Nephron progenitor cell (in vitro differentiated cells): ENCODE measurements at regions not wholly inside any gene's neighbourhood (a gene's known extent, or its start where the extent isn't known, plus 50 kb on each side); places are given as distances from the start of the nearest gene placed in this dataset.

Source experiments
- DNase-seq: peaks from one replicate; pipeline ENCODE4 v3.0.0; 2021
- H3K27ac Mint-ChIP-seq: 2 replicates; pipeline ENCODE4 v1.8.0; 2021; ENCODE audit warnings: mild to moderate bottlenecking, moderate library complexity, mixed read lengths
- H3K27me3 Mint-ChIP-seq: 2 replicates; pipeline ENCODE4 v1.8.0; 2021; ENCODE audit warnings: mild to moderate bottlenecking, low read depth, mixed read lengths; ENCODE audit not compliant: poor library complexity
- H3K36me3 Mint-ChIP-seq: 2 replicates; pipeline ENCODE4 v1.8.0; 2021; ENCODE audit warnings: low read depth, mixed read lengths
- H3K4me1 Mint-ChIP-seq: 2 replicates; pipeline ENCODE4 v1.8.0; 2021; ENCODE audit warnings: mixed read lengths
- H3K4me3 Mint-ChIP-seq: 2 replicates; pipeline ENCODE4 v1.8.0; 2021; ENCODE audit warnings: mild to moderate bottlenecking, moderate library complexity, mixed read lengths
- H3K9me3 Mint-ChIP-seq: 2 replicates; pipeline ENCODE4 v1.8.0; 2021; ENCODE audit warnings: mild to moderate bottlenecking, moderate library complexity, mixed read lengths
- TF ChIP-seq, protein P1 (sequence below): fragments of 200-600 bp; sonication (generic); IDR thresholded peaks from 2 replicates; pipeline ENCODE4 v1.5.0; 2021; ENCODE audit warnings: antibody characterized with exemption

DNA sequence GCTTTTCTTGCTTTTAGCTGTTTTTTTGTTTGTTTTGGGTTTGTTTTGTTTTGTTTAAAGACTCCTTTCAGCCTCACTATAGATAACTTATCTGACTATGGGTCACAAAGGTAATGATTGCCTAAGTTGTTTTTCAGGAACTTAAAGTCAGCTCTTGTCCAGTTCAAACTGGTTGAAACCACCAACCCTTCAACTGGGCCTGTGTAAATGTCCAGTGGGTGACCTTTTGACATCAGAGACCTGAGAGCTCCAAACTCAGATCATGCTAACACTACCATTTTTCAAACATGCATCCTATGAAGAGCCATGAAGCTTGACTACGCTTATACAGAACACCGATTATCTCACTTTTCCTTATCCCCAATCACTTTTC is 144.6 kb upstream of the RMP24 start:
- Mint-ChIP-seq H3K27me3 (peaks cover 7% of the 10 kb centered on the region), H3K4me1 (no peaks in the 10 kb centered on the region), H3K27ac (peak overlapping the region; percentile 18), H3K9me3 (peaks cover 29% of the 10 kb centered on the region), H3K36me3 (peaks cover 4% of the 10 kb centered on the region), H3K4me3 (no peak overlapping the region)
- DNase-seq = no peak
- TF ChIP-seq, protein P1, sequence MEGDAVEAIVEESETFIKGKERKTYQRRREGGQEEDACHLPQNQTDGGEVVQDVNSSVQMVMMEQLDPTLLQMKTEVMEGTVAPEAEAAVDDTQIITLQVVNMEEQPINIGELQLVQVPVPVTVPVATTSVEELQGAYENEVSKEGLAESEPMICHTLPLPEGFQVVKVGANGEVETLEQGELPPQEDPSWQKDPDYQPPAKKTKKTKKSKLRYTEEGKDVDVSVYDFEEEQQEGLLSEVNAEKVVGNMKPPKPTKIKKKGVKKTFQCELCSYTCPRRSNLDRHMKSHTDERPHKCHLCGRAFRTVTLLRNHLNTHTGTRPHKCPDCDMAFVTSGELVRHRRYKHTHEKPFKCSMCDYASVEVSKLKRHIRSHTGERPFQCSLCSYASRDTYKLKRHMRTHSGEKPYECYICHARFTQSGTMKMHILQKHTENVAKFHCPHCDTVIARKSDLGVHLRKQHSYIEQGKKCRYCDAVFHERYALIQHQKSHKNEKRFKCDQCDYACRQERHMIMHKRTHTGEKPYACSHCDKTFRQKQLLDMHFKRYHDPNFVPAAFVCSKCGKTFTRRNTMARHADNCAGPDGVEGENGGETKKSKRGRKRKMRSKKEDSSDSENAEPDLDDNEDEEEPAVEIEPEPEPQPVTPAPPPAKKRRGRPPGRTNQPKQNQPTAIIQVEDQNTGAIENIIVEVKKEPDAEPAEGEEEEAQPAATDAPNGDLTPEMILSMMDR = no peak

DNA sequence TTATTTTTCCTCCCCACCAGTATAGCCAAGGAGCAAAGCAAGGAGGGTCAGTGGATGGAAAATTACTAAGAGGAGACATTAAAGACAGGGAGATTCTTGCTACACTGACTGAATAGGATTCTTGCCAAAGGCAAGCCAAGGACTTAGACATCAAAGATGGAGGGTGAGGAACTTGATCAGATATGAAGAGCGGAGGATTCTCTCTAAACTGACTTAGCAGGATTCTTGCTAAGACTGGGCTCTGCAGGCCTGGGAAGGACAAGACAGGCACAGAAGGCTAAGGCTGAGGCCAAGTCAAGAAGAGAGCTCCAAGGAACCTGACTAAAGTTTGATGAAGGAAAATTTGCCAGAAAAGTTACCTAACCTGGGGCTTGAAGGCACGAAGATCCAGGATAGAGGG is 143.9 kb upstream of the RMP24 start:
- Mint-ChIP-seq H3K4me1 (no peaks in the 10 kb centered on the region), H3K9me3 (peaks cover 36% of the 10 kb centered on the region), H3K4me3 (no peak overlapping the region), H3K27ac (no peak overlapping the region), H3K27me3 (peaks cover 7% of the 10 kb centered on the region), H3K36me3 (peaks cover 4% of the 10 kb centered on the region)
- no peak for DNase-seq
- TF ChIP-seq, protein P1 = no peak

DNA sequence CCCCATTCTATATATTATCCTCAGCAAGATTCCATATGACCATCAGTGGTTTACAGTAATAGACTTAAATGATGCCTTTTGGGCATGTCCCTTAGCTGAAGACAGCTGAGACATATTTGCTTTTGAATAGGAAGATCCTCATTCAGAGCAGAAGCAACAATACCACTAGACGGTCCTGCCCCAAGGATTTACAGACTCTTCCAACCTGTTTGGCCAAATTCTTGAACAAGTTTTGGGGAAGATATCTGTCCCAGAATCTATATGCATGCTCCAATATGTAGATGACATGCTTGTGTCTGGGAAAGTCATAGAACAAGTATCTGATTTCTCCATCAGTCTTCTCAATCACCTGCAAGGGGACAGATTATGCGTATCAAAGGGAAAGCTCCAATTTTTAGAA is 137.1 kb upstream of the RMP24 start:
- no peaks in the 10 kb centered on the region for H3K36me3 Mint-ChIP-seq
- H3K4me1 Mint-ChIP-seq = no peaks in the 10 kb centered on the region
- TF ChIP-seq, protein P1 = no peak
- no peak overlapping the region for H3K4me3 Mint-ChIP-seq
- no peak overlapping the region for H3K27ac Mint-ChIP-seq
- H3K9me3 Mint-ChIP-seq = peaks cover 28% of the 10 kb centered on the region
- DNase-seq = no peak
- peaks cover 7% of the 10 kb centered on the region for H3K27me3 Mint-ChIP-seq

DNA sequence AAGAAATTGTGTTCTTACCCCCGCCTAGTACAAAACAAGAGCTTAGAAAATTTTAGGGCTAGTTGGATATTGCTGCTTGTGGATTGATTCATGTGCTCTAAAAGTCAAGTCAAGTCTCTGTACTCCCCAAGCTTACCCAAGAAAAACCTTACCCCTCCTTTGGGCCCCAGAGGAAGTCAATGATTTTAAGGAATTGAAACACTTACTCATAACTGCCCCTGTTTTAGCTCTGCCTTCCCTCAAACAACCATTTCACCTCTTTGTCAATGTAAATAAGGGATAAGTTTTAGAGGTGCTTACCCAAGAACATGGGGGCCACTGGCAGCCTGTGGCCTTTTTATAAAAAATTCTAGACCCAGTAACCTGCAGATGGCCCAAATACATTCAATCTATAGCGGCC is 136.6 kb upstream of the RMP24 start:
- H3K4me1 Mint-ChIP-seq = no peaks in the 10 kb centered on the region
- H3K4me3 Mint-ChIP-seq = no peak overlapping the region
- DNase-seq = no peak
- H3K36me3 Mint-ChIP-seq = no peaks in the 10 kb centered on the region
- no peak overlapping the region for H3K27ac Mint-ChIP-seq
- H3K9me3 Mint-ChIP-seq = peaks cover 24% of the 10 kb centered on the region
- H3K27me3 Mint-ChIP-seq = peaks cover 10% of the 10 kb centered on the region
- TF ChIP-seq, protein P1 = no peak

DNA sequence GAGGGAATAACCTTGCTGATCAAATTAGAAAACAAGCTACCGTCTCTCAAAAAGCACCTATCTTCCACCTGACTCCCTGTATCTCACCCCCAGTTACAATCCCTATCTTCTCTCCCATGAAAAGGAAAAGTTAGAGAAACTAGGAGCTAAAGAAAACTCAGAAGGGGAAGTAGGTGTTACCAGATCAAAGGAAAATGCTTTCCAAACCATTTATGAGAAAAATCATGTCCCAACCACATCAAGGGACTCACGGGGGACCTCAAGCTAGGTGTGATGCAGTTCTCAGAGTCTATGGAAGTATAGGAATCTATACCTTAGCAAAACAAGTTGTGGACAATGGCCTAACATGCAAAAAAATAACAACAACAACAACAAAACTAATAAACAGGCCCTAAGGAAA is 135.5 kb upstream of the RMP24 start:
- H3K27me3 Mint-ChIP-seq = peaks cover 10% of the 10 kb centered on the region
- no peak overlapping the region for H3K4me3 Mint-ChIP-seq
- no peaks in the 10 kb centered on the region for H3K4me1 Mint-ChIP-seq
- DNase-seq = no peak
- H3K9me3 Mint-ChIP-seq = peaks cover 17% of the 10 kb centered on the region
- TF ChIP-seq, protein P1 = no peak
- H3K27ac Mint-ChIP-seq = no peak overlapping the region
- H3K36me3 Mint-ChIP-seq = no peaks in the 10 kb centered on the region

DNA sequence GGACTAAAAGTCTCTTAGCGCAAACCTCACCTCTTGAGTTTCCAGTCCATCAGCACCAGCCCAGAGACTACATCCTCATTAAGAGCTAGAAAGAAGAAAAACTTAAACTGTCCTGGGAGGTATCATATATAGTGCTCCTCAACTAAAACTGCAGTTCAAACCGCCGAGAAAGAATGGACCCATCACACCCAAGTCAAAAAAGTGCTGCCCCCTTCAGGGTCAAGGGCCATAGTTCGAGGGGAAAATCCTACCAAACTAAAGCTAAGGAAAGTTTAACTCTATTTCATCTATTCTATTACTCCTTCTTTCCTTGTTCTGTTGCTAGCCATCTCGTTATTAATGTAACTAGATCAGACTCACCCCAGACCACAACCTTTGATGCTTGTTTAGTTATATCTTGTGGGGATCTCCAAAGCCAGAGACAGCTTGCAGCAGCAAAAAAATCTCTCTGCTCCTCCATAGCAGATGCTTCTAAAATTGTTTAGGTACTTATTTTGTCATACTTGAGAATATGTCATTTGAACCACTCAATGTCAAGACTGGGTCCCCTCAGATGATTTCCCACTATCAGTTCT is 134.5 kb upstream of the RMP24 start:
- H3K4me1 Mint-ChIP-seq = no peaks in the 10 kb centered on the region
- no peak overlapping the region for H3K4me3 Mint-ChIP-seq
- DNase-seq = no peak
- H3K36me3 Mint-ChIP-seq = no peaks in the 10 kb centered on the region
- H3K27ac Mint-ChIP-seq = no peak overlapping the region
- H3K9me3 Mint-ChIP-seq = peaks cover 6% of the 10 kb centered on the region
- H3K27me3 Mint-ChIP-seq = peaks cover 3% of the 10 kb centered on the region
- TF ChIP-seq, protein P1 = no peak
